Panc1 (cell line): ENCODE measurements at regions not wholly inside any gene's neighbourhood (a gene's known extent, or its start where the extent isn't known, plus 50 kb on each side); places are given as distances from the start of the nearest gene placed in this dataset.

Experiments used
- CTCF ChIP-seq: fragments of 450-650 bp; IDR thresholded peaks from 2 replicates; pipeline ENCODE4 v1.5.1; 2017; ENCODE audit warnings: mild to moderate bottlenecking
- POLR2AphosphoS5 ChIP-seq: IDR thresholded peaks from 2 replicates; pipeline ENCODE4 v1.6.1; 2012; ENCODE audit warnings: mild to moderate bottlenecking, low read depth, low read length, moderate library complexity

- TF ChIP-seq CTCF: no peak
- no peak for TF ChIP-seq POLR2AphosphoS5
These were observed 331.0 kb upstream of the CCL2 start for GRCh38 chr17:33924104-33924503.
